GM19099 (cell line): ENCODE measurements at regions not wholly inside any gene's neighbourhood (a gene's known extent, or its start where the extent isn't known, plus 50 kb on each side); places are given as distances from the start of the nearest gene placed in this dataset.

Experiments
- POLR2A ChIP-seq: IDR thresholded peaks from 3 replicates; pipeline ENCODE4 v1.6.1; 2011; ENCODE audit warnings: low read depth; ENCODE audit not compliant: insufficient read length; ENCODE audit errors: extremely low read depth

DNA sequence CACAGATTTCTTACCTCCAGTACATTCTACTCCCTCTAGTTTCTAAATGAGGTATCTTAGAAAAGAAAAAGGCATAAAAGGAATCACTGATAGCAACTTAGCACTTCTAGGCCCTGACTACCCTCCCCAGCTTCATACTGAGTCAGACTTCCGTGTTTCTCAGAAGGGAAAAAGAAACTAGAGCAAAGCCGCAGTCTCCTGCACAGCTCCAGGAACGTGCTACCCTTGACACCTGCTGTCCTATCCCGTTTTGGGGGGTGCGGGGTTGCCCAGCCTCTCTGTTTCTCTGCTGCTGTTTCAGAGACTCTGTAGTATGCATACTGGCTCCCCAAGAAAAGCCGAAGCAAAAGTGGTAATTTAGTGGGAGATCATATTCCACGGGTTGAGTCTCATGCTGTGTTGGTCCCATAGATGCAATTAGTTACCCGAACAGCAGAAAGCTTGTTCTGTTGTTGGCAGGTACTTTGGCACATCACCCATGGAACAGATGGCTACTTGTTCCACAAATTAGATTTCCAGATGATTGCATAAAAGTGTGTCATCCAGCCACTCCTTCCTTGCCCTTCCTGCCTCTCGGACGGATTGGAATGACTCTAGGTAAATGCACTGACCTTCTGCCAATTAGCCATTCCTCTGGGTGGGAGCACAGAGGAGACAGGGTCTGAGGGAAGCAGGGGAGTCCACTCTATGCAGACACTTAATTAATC is 438.1 kb downstream of the FUT8 start:
- TF ChIP-seq POLR2A = no peak

DNA sequence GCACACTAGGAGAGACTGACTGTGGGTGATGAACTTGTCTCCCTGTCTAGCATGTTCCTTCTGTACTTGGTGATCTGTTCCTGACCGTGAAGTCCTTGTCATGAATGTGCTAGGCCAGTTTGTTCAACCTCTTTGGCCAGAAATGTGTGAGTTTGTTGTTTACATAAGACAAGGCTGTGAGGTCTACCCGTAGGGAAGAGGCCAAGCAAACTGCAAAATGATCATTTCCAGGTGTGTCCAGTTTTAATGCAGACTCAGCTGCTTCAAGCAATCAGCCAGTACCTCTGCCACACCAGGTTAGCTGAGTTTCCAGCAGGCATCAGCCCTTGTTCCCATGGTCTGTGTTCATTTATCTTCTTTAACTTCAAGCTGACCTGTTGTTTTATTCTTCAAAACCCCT is 440.2 kb downstream of the FUT8 start:
- no peak for TF ChIP-seq POLR2A

- TF ChIP-seq POLR2A = no peak
Observed at GRCh38 chr14:65853407-65853955, 441.0 kb downstream of the FUT8 start.

GRCh38 chr14:65854215-65854614 is 441.7 kb downstream of the FUT8 start:
- no peak for TF ChIP-seq POLR2A

DNA sequence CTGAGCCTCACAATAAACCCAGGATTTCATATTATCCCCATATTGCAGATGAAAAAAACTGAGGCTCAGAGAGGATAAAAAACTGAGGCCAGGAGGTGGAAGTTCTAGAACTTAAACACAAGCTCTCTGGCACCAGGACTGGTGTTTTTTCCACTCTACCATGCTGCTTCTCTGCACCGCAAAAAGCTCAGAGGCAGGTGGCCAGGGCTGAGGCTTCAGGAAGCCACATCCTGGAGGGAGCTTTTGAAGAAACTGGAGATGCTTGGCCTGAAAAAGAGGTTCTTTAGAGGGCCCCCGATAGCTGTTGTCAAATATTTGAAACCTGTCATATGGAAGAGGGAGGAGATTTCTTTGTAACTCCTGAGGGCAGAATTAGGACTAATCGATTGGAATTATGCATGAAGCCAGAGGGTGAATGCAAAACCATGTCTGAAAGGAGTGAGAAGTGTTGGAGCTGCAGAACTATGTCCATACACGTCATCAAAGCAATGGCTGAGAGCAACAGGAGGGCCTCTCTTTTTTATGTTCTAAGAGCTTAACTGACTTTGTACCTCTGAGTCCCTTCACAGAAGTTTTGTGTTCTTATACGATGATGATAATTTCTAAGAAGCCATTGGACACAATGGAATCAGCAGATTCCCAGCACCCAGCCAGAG is 448.6 kb downstream of the FUT8 start:
- no peak for TF ChIP-seq POLR2A

DNA sequence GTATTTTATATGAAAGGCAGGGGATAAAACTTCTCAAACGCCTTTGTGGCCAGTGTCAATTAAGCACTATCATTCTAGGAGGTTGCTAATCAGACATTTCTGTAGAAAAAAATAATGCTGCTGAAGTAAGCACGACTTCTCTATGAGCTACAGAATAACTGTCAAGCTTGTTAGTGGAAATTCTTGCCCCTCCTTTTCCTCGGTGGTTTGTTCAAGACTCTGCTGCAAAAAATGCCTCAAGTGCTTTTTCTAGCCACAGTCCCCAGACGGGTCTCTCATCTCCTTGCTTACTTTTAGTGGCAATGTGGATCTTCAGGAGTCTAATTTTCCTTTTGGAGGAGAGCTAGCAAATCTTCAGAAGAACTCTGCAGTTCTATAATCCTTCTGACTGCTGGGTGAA is 452.0 kb downstream of the FUT8 start:
- no peak for TF ChIP-seq POLR2A

GRCh38 chr14:65864984-65865383 is 452.5 kb downstream of the FUT8 start:
- TF ChIP-seq POLR2A = no peak

GRCh38 chr14:65866448-65866847 is 453.9 kb downstream of the FUT8 start:
- TF ChIP-seq POLR2A = no peak

DNA sequence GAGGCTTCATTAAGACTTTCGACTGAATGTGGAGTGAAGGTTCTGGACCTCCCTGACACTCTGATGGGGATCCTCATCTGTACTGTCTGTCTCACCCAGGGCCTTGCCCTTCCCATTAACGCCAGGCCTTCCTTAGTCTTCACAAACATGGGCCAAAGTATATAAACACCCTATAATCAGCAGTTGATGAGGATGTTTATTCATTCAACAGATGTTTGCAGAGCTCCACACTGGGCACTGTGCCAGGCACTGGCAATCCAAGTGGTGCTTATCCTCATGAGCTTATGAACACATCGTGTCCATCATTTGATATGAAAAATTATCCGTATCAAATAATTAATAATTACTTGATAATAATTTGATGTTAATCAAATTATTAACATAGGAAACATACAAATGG is 454.4 kb downstream of the FUT8 start:
- no peak for TF ChIP-seq POLR2A

- TF ChIP-seq POLR2A = no peak
Observed at GRCh38 chr14:65867333-65867732, 454.8 kb downstream of the FUT8 start.

DNA sequence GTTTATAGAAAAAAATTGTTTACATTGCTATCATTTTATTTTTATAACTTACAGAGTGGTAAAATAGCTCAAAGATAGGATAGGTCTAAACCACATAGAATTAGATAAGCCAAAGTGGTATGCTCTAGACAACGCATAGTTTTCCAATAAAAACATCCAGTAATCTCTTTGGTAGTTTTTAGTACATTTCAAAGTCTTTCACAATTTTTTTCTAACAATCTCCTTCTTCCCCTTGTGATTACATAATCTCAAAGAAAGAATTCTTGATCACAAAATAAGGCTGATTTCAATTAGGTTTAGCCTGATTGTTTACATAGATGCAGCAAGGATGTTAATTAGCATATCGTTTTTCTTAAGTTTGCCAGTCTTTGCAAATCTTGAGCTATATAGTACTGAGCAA is 460.0 kb downstream of the FUT8 start:
- TF ChIP-seq POLR2A = no peak

GRCh38 chr14:65877166-65877565 is 464.6 kb downstream of the FUT8 start:
- TF ChIP-seq POLR2A = no peak

DNA sequence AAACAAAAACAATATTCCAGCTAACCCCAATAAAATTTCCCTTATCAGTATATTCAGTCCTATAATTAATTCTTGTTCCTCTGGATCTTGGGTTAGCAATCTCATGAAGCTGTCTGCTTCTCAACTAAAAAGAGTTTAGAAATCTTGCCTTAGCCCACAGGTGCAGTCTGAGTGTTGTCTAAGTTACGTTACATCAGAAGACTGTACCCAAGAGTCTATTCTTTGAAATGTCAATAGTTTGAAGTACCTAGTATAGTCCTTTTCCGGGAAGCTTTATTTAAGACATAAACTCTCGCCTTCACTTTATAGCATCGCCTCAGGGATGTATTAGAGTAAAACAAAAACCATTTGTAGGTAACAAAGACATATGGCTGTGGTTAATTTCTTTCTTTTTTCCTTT is 465.1 kb downstream of the FUT8 start:
- TF ChIP-seq POLR2A = no peak

DNA sequence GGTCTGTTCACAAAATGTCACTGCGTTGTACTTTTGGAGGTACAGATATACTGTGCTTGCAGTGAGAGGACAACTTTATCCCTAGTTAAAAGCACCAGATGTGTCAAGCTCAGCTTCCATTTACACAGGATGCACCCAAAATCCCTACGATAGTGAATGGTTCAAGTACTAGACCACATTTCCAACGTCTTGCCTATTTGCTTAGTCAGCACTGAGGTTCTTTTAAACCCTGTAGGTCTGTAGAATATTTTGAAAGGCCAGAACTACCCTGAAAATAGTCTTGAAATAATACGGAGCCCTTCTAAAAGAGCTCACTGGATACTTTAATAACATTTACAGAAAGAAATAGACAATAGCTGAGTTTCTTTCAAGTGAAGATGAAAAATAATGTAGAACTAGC is 466.1 kb downstream of the FUT8 start:
- no peak for TF ChIP-seq POLR2A

GRCh38 chr14:65879248-65880009 is 466.9 kb downstream of the FUT8 start:
- TF ChIP-seq POLR2A = peak; percentile 17

- TF ChIP-seq POLR2A = no peak
Observed at GRCh38 chr14:65880507-65880906, 468.0 kb downstream of the FUT8 start.

- TF ChIP-seq POLR2A = no peak
Observed at GRCh38 chr14:65881642-65882041, 469.1 kb downstream of the FUT8 start.

- TF ChIP-seq POLR2A = no peak
Observed at GRCh38 chr14:65888677-65889076, 476.1 kb downstream of the FUT8 start.
